GM18907 (cell line): ENCODE measurements at regions not wholly inside any gene's neighbourhood (a gene's known extent, or its start where the extent isn't known, plus 50 kb on each side); places are given as distances from the start of the nearest gene placed in this dataset.

Experiments used
- ATAC-seq: cut with Tn5 transposase; IDR thresholded peaks from one replicate; pipeline ENCODE4 v1.9.1; 2021; ENCODE audit warnings: mild to moderate bottlenecking, moderate library complexity; ENCODE audit not compliant: unreplicated experiment

DNA sequence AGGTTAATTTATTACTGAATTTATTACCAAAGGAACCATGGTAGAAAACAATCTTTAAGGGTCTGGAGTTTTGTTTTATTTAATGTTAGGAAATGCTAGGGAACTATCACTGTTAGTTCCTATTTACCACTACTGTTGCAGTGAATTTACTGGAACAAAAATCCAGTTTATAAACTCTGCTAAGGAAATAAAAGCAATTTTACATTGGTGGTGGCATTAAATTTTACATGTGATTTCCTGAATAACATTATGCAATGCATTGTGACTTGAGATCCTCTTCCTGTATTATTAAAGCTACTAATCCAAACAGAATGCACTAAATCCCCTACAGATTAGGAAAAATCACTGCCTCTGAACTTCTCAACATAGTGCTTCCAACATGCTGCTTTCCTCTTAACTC, 599.5 kb upstream of the PTGER4 start:
- no peak for ATAC-seq

DNA sequence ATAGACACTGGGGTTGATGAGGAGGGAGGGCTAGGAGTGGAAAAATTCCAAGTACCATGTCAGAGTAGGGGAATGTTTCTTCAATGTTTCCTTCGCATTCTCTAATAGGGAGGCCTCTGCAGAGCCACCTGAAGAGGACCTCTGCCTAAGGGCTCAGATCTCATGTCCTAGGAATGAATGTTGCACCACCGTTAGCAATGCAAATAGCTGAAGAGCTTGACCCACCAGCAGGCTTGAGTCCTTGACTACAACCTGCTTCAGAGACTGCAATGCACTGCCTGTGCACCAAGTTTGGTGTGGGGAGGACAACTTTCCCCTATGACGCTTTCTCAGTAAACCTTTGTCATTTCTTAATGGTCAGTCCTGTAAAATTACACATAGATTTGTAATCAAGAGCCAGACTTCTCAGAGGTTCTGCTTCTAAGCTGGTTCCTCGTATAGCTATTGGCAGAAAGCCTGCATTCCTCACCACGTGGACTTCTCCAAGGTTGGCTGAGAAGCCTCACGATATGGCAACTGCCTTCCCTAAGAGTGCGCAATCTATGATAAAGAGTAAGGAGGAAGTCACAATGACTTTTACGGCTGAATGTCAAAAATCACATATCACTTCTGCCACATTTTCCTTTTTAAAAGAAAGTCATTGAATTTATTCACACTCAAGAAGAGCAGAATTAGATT, 600.7 kb upstream of the PTGER4 start:
- ATAC-seq, result no peak

DNA sequence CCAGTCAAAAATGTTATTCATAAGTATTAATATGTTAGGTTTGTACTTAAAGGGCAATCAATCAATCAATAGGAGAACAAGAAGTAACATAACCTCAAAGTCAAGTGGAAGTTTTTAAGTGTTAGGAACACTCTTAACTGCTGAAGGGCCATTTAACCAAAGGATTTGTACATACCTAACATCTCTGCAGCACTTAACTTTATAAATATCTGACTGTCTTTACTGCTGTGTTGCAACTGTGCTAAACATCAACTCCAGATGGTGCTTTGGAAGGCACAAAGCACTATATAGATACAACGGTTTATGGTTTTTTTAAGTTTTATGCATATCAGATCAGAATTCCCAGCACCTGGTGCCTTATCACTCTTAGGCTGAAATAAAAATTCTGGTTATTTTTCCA, 604.9 kb upstream of the PTGER4 start:
- ATAC-seq, result no peak

DNA sequence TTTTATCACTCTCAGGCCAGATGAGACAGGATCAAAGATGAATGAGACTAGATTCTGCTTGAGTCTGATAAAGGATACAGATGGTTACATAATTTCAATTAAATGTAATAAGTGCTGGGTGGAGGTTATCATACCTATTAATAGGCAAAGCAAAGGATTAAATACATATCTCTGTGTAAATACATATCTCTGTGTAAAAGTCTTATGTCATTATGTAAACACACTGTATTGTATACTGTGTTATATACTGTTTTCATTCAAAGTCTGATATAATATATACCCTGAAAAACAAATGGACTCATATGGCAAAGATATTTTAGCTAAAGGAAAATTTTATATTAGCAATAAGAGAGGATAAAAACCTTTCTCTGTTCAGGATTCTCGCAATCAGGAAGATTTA, 605.8 kb upstream of the PTGER4 start:
- no peak for ATAC-seq

DNA sequence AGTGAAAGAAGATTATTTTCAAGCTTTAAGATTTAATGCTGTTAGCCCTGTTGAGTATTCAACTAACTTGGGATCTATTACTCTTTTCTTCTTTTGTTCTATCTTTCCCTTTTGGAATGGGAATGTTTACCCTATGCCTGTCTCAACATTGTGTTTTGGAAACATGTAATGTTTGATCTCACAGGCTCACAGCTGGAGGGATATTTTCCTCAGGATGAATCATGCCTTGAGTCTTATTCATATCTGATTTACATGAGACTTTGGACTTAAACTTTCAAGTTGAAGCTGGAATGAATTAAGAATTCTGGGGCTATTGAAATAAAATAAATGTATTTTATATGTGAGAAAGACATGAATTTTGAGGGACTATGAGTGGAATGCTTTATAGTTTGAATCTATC, 607.8 kb upstream of the PTGER4 start:
- ATAC-seq, result no peak

DNA sequence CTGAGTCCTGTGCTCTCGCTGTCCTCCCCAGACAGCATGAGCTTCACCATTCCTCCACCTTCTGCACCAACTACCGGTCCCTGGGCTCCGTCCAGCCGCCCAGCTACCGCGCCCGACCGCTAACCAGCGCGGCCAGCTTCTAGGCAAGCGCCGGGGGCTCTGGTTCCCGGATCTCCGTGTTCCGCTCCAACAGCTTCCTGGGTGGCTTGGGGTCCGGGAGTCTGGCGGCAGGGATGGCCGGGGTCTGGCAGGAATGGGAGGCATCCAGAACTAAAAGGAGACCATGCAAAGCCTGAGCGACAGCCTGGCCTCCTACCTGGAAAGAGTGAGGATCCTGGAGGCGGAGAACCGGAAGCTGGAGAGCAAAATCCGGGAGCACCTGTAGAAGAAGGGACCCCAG, 613.1 kb upstream of the PTGER4 start:
- no peak for ATAC-seq

DNA sequence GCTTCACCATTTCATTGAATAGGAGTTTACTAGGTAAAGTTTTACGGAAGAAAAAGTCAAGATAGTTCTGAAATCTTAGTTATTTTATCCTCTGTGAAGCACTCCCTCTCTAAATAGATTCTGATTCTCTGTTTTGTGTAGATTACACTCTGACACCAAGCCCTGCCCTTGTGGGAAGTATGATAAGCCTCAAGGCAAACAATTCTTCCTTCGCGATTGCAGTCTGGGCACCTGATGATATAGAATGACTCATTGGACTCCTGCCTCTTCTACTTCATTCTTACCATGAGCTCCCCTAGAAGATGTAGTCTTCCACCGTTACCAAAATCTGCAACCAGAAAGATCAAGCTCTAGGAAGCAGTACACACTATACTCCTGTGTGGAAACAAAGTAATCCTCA, 626.9 kb upstream of the PTGER4 start:
- no peak for ATAC-seq

DNA sequence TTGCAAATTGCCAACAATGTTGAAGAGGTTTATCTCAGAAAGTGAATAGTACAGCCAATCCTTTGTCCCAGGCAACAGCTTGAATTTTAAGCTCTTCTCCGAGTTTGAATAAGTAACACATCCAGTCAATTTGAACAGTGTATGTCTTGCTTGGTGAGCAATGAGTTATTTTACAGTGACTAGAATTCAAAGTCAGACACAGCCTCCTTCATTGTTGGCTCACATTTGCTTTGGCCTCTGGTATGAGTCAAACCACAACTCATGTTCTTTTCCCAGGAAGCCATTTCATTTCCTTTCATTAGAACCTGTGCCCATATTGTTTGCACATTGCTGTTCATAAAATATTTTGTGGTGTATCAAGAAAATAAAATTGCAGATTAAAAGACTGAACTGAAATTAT, 622.0 kb upstream of the DAB2 start:
- no peak for ATAC-seq

DNA sequence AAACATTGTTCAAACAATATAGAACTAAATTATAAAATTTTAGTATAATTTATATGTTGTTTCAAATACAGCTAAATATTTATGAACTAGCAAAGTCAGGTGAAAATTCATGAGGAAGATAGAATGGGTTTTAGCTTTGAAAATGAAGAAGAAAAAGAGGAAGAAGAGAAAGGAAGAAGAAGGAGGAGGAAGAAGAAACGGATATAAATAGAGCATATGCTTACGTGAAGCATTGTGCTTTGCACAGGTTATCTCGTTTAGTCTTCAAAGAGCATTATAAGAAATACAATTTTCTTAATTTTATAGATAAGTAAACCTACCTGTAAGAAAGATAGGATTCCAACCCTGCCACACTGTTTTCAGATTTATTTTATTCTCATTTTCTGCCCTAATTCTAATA, 620.6 kb upstream of the DAB2 start:
- ATAC-seq, result no peak

DNA sequence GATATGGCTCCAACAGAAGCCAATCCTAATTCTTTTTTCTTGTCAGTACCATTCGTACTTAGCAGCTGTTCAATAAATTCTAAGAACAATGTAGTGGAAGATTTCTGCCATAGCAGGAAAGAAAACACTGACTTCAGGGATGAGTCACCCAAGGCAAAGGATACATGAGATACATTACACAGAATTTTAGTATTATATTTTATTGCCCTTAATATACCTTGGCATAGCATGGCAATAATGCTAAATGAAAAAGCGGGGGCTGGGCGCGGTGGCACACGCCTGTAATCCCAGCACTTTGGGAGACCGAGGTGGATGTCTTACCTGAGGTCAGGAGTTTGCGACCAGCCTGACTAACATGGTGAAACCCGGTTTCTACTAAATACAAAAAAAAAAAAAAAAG, 619.1 kb upstream of the DAB2 start:
- ATAC-seq, result no peak

DNA sequence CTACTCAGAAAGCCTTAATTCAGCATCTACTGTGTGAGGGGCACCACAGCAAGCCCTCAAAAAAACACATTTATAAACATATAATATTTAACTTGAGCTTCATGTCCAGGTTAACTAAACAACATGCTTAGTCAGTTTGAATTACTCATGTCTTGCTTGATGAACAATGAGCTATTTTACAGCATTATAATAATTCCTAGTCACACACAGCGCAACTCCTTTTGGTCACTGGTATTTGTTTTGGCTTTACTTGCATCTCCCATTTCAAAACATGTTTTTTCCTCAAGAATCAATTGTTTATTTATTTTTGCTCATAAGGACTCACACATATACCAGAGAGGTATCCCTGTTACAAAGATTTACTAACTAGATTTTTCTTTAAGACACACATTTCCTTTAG, 616.7 kb upstream of the DAB2 start:
- no peak for ATAC-seq

DNA sequence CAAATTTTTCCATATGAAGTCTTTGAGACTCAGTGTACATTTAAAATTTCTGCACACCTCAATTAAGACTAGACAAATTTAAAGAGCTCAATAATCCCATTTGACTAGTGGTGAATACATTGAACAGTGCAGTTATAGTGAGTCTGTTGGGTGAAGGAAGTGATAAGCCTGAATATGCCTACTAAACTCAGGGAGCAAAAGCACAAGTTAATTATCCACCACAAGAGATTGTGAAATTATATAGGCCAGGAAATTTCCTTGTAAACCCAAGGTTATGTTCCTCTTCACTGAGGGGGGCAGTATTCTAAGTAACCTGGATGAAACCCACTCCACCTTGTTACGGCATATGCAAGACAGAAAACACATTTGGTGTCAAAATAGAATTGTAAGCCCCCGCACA, 612.9 kb upstream of the DAB2 start:
- ATAC-seq, result no peak

DNA sequence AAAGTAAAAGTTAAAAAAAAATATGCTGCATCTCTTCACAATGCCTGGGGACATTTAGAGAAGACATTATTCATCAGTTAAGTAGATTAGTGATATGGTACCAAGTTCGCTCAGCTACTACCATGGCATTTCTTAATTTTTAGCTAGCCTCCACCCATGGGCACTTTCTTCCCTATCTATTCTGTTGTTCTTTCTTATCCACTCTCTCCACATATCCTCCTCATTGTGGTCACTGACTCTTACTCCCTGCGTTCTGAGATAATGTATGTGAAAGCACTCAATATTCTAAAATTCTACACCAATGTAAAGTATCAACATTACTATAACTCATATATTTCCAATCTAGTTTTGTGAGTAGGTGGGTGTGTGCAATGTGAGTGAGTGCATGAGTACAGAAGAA, 609.7 kb upstream of the DAB2 start:
- no peak for ATAC-seq

DNA sequence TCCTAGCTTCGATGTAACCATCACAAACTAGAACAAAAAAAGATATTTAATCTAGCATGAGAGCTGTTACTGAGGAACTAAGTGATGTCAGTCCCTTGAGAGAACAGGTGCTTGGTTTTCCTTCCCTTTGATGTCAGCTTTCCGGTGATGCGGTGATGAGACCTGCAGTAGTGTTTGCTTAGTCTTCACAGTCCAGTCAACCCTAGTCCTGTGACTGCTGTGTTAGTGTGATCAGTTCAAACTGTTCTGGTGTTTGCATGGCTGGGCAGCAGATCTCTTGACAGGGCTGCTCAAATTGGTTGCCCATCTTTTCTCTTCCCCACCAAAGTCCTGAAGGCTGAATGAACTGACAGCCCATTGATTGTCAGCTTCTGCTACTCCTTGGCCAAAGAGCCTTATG, 608.6 kb upstream of the DAB2 start:
- peak; percentile 100 for ATAC-seq

DNA sequence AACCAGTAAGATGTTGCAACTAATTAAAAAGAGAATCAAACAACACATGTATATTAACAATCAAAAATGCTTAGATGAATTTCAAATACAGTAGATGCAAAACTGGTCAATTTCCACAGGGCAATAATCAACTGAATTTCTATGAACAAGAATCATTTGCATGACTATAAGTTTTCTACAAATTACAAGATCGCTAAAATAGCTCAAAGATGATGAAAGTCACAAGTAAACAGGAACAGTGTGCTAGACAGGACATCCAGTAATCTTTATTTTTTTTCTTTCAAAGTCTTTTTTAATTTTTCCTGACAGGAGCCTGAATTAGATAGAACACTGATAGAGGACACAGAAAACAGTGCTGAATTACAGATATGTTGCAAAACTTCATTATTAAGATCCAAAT, 608.2 kb upstream of the DAB2 start:
- ATAC-seq, result peak; percentile 17

DNA sequence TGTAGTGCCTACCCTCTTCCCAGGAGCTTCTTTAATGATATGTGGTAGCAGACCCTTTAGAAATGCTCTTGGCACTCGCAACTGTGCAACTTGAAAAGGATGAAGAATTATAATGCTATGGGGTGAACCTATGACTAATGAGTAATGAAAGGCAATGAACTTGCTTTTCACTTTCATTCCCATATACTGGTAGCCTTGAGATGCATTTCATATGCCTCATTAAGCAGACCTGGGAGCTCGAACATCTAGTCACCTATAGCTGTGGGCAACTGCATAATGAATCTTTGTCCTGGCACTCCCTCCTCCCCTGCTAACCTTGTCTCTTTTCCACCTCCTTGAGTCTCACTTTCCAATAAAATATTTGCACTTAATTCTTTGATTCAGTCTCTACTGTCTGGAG, 605.9 kb upstream of the DAB2 start:
- ATAC-seq, result no peak

DNA sequence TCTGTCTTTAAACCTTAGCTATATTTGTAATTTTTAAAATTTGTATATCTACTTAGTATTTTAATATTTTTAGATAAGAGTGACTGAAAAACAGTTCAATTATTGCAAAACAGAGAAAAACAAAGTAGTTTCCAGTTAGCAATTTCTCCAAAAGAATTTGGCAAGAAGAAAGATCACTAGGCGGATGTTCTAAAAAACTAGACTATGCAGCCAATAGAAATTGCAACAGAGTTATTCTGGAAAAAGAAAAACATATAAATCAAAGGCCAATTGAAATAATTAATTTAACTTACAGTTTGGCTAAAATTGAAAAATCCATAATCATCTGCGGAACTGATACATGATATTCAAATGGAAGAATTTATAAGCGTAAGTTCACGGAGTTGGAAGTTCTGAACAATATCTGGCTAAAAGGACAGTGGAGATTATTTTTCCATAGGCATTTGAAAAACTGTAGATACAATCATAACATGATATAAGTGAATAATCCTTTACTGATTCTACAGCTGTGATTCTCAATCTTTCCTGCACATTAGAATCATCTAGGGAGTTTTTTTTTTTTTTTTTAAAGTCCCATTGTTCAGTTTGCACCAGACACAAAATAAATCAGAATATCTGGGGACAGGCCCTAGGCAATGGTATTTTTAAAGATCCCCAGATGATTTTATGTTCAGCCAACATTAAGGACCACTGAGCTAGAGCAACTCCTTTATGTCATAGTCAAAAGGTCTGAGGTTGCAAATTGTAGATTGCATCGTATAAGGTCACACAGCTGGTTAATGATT, 605.1 kb upstream of the DAB2 start:
- ATAC-seq, result no peak

DNA sequence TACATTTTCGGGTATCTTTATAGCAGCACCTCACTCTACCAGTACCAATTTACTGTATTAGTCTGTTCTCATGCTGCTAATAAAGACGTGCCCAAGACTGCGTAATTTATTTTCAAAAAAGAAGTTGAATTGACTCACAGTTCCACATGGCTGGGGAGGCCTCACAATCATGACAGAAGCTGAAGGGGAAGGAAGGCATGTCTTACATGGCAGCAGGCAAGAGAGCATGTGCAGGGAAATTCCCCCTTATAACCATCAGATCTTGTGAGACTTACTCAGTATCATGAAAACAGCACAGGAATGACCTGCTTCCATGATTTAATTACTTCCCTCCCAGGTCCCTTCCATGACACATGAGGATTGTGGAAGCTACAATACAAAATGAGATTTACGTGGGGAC, 602.6 kb upstream of the DAB2 start:
- no peak for ATAC-seq

DNA sequence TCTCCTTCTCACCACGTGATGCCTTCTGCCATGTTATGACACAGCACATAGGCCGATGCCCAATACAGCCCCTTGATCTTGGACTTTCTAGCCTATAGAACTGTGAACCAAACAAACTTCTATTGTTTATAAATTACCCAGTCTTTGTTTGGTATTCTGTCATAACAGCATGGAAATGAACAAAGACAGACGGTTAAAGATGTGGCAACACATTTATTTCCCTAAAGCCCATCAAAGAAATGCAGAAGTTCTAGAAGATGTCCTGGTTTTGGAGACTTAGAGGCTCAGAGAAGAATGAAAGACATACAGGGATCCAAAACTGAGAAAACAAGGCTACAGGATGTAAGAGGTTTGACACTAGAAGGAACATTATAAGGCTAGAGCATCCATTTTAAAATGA, 600.8 kb upstream of the DAB2 start:
- ATAC-seq, result no peak

DNA sequence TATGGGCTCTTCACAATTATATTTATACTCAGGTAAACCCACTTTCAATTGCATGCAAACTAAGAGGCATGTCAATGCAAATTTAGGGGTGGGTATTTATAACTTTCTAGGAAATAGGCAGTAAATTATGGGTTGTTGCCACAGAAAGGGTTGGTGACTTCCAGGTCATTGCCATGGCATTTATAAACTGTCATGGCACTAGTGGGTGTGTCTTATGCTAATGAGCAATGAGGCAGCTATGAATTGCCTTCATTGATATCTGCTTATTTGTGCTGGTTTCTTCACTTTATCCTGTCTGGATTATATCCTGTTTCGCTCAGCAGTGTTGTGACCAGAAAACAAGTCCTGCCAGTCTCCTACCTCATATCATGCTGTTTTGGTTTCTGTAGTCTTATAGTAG, 597.3 kb upstream of the DAB2 start:
- no peak for ATAC-seq

DNA sequence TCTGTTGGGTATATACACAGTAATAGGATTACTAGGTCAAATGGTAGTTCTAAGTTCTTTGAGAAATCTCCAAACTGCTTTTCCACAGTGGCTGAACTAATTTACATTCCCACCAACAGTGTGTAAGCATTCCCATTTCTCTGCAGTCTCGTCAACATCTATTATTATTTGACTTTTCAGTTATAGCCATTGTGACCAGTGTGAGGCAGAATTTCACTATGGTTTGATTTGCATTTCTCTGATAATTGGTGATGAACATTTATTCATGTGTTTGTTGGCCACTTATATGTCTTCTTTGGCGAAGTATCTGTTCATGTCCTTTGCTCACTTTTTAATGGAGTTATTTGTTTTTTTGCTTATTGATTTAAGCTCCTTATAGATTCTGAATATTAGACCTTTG, 596.2 kb upstream of the DAB2 start:
- ATAC-seq, result no peak

DNA sequence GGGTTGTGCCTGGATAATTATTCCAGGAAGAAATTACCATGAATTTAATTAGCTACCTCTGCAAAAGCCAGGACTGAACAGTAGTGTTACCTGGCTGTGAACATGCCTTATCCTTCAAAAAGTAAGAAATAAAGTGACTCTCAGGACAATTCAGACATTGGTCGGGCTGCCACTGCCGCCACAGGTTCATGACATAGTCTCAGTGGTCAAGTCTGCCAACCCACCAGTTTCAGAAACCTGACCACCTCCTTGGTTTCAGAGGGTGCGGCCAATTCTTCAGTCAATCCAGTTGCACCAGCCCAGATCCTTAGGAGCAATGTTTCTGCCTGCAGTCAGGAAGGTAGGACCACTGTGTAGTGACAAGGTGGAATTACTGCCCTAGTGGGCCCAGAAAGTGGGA, 593.1 kb upstream of the DAB2 start:
- ATAC-seq, result no peak

DNA sequence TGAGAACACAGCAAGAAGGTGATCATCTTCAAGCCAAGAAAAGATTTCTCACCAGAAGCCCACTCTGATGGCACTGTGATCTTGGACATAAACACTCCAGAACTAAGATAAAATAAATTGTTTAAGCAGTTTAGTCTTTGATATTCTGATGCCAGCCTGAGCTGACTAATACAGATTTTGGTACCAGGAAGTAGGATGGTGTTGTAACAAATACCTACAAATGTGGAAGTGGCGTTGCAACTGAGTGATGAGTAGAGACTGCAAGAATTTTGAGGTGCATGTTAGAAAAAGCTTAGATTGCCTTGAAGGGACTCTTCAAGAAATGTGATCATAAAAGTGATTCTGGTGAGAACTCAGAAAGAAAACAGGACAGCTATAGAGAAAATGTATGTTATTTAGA, 592.4 kb upstream of the DAB2 start:
- ATAC-seq, result no peak
